ENCODE measurements at regions not wholly inside any gene's neighbourhood (a gene's known extent, or its start where the extent isn't known, plus 50 kb on each side); places are given as distances from the start of the nearest gene placed in this dataset.
"Not testable (repeated sequence)": the region's sequence is repeated elsewhere in the genome, so short reads cannot be mapped to it uniquely, and the experiment has no call there.

DNA sequence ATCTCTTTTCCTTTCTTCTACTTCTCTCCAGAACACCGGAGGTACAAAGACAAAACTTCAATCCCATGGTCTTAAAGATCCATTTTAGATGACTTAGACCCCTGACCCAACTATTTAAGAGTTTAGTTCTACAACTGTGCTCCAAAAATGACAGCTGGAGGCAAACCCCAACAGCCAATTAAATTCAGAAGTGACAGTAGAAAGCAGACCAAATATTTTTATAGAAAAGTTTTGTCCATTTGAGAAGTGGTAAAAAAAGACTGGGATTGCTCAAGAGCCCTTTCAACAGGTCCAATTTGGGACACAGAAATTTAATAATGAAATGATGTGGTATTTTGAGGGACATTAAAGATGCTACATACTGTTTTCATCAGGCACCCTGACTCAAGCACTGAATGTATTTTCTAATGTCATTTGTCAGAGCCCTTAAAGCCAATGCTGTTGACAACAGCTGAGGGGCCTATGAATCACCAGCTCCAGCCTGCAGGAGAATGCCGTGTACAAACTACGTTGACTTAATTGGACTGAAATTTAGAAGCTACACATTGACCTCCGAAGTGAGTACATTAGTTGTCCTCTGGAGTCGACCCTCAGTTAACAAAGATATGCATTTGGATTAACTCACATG is 147.5 kb upstream of the PIK3R1 start:
- DNase-seq (ENCODE audit: low read depth) = peak; percentile 52

GRCh38 chr5:68067291-68067690 is 148.3 kb upstream of the PIK3R1 start:
- no peak for DNase-seq (ENCODE audit: low read depth)

DNA sequence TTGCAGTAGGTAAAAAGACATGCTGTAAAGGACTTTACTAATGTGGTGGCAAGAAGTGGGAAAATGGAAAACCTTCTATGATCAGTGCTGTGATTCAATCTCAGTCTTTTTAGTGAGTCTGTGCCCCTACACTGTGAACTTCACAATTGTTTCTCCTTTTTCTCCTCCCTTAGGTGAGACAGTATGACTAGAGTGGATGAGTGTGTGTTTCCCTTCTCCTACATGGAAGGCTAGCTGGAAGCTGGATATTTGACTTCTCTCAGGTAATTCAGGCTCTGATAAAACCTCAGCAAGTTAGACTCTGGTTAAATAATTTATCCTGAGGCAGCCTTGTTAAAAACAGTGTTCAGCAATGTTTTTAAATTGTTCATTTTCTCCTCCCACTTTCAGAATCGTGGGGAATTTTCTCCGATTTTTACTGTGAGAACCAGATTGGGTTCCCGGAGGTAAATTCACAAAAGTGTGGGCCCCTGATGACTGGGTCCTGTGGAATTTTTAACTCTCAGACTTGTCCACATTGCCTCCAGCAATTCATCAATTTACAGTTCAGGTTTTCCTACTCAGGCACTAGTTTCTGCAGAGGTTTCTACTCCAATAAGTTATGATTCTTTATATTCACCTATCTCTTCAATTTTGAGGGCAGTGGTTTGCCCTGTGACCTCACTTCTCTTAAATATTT is 149.1 kb upstream of the PIK3R1 start:
- DNase-seq (ENCODE audit: low read depth) = no peak

DNA sequence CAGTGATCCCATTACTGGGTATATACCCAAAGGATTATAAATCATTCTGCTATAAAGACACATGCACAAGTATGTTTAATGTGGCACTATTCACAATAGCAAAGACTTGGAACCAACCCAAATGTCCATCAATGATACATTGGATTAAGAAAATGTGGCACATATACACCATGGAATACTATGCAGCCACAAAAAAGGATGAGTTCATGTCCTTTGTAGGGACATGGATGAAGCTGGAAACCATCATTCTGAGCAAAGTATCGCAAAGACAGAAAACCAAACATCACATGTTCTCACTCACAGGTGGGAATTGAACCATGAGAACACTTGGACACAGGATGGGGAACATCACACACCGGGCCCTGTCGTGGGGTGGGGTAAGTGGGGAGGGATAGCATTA is 150.2 kb upstream of the PIK3R1 start:
- not testable (repeated sequence) for DNase-seq (ENCODE audit: low read depth)

DNA sequence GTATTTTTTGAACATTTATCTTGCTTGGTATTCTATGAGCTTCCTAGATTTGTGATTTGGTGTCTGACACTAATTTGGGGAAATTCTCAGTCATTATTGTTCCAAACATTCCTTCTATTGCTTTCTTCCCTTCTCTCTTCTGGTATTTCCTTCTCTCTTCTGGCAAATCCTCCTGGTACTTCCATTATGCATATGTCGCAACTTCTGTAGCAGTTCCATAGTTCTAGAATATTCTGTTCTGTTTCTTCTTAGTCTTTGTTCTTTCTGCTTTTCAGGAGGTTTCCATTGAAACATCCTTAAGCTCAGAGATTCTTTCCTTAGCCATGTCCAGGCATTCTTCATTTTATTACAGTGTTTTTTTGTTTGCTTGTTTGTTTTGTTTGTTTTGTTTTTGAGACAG is 155.2 kb upstream of the PIK3R1 start:
- DNase-seq (ENCODE audit: low read depth) = no peak

DNA sequence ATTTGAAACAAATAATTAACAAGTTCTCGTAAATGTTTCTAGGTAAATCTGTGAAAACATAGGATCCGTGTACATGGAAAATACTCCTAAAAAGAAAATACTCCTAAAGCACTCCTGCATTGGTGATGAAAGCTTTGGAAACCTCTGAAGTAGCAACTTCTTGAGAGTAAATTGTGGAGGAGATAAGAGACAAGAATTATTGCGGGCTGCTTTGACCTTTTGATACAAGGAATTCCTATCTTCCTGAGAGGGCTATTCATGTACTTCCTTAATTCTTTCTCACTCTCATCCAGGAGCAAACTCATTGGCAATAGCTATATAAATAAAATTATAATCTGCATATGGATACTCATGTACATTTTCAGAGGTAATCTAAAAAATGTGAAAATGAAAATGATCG is 158.4 kb upstream of the PIK3R1 start:
- DNase-seq (ENCODE audit: low read depth) = no peak

GRCh38 chr5:68055686-68056085 is 159.9 kb upstream of the PIK3R1 start:
- no peak for DNase-seq (ENCODE audit: low read depth)

GRCh38 chr5:68054638-68055037 is 160.9 kb upstream of the PIK3R1 start:
- DNase-seq (ENCODE audit: low read depth) = no peak

GRCh38 chr5:68053202-68053601 is 162.4 kb upstream of the PIK3R1 start:
- DNase-seq (ENCODE audit: low read depth) = no peak

DNA sequence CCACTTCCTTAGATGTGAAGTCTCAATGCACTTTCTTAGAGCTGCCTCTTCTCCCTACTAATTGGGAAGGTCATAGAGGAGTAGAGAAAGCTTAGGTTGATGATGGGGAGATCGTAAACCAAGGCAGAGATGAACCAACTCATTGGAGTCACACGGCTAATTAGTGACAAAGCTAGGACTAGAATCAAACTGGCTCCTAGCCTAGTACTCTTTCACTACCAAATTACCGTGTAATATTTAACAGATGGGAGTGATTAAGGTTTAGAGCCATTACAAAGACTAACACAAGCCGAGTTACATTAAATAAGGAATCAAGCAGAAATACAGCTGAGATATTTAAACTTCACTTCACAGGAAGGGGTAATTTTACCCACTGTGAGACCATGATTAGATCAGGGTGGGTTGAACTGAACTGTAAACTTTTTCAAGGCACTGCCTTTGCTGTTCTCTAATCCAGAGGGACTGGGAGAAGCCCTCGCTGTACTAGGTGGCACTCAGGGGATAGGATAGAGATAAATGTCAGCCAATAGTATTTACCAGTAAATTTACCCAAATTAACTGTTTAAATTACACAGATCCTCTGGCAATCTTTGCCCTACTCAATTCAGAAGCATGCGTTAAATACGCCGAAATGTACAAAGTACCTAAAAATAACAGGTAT is 166.4 kb upstream of the PIK3R1 start:
- DNase-seq (ENCODE audit: low read depth) = peak; percentile 85

DNA sequence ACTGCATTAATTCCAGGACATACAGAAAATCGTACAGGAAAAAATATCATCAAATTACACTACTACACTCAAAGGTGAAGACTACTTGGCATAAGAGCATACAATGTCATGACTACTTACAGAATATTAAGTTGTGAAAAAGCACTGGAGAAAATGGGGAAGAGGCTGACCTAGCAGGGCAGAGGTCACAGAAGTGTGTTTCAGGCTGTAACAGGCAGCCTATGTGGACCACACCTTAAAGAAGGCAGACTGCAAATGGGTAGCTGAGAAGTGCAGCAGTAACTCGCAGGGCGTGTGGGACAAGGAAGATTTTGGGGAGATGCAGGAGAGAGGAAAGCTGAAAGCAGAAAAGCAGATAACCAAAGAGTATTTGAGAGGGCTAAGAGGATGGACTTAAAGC is 167.0 kb upstream of the PIK3R1 start:
- DNase-seq (ENCODE audit: low read depth) = no peak

GRCh38 chr5:68048054-68048453 is 167.5 kb upstream of the PIK3R1 start:
- DNase-seq (ENCODE audit: low read depth) = not testable (repeated sequence)

DNA sequence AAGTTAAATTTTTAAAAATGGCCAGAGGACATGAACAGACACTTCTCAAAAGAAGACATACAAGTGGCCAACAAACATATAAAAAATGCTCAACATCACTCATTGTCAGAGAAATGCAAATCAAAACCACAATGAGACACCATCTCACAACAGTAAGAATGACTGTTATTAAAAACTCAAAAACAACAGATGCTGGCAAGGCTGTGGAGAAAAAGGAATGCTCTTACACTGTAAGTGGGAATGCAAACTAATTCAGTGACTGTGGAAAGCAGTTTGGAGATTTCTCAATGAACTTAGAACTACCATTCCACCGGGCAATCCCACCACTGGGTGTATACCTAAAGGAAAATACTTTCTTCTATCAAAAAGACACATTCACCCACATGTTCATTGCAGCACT is 168.5 kb upstream of the PIK3R1 start:
- peak; percentile 79 for DNase-seq (ENCODE audit: low read depth)

DNA sequence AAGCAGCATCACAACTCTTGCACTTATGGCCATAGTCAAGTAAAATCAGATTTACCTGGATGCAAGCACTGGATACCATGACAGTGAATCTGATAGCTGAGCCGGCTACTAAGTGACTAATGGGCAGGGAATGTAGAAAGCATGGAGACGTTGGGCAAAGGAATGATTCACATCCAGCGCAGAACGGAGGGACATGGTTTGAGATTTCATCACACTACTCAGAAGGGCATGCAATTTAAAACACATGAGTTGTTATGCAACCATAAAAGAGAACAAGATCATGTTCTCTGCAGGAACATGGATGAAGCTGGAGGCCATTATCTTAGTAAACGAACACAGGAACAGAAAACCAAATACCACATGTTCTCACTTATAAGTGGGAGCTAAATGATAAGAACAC is 169.1 kb upstream of the PIK3R1 start:
- peak; percentile 97 for DNase-seq (ENCODE audit: low read depth)

- no peak for DNase-seq (ENCODE audit: low read depth)
Observed at GRCh38 chr5:68041293-68041692, 174.3 kb upstream of the PIK3R1 start.

GRCh38 chr5:68037546-68037945 is 178.0 kb upstream of the PIK3R1 start:
- no peak for DNase-seq (ENCODE audit: low read depth)

GRCh38 chr5:68033961-68034571 is 181.5 kb upstream of the PIK3R1 start:
- DNase-seq (ENCODE audit: low read depth) = no peak

DNA sequence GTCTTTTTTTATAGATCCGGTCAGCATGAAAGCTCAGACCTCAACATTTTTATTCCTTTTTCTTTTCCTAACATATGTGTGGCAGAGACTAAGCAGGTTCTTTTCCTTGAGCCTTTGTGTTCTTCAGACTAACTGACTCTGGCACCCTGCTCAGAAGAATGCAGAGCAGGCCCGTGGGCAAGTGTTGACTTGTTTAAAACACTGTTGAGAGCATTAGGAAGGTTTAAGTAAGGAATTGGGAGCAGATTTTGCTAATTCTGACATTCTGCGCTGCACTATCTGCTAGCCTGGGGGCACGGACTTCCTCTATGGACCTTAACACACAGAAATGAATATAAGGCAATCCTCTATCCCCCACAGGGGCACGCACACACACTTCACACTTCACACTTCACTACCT is 182.5 kb upstream of the PIK3R1 start:
- no peak for DNase-seq (ENCODE audit: low read depth)

- DNase-seq (ENCODE audit: low read depth) = no peak
Observed at GRCh38 chr5:68032216-68032762, 183.3 kb upstream of the PIK3R1 start.

DNA sequence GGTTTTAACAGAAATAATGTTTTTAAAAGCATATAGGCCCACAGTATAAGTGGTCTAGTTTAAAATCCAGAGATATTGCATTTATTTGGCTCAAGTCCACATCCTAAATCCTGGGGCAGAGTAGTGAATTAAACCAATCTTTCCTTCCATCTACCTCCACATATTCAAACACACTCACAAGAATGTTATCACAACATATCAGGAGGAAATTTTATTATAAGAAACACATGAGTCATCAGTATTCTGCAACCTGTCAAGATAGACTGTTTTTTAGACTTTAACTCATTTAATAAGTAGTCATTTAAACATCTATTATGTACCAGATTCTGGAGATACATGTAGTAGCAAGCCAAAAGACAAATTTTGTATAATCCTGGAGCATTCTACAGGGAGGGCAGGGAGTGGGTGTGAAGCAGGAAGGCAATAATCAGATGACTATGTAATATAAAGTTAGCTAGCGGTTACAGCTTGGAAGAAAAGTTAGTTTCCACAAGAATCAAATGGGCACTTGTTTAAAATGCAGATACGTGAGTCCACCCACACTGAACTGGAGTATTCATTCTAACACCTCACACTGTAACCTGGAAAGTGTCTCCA is 187.3 kb upstream of the PIK3R1 start:
- no peak for DNase-seq (ENCODE audit: low read depth)

GRCh38 chr5:68027519-68027918 is 188.0 kb upstream of the PIK3R1 start:
- peak; percentile 83 for DNase-seq (ENCODE audit: low read depth)
